ENCODE measurements at regions not wholly inside any gene's neighbourhood (a gene's known extent, or its start where the extent isn't known, plus 50 kb on each side); places are given as distances from the start of the nearest gene placed in this dataset.

DNA sequence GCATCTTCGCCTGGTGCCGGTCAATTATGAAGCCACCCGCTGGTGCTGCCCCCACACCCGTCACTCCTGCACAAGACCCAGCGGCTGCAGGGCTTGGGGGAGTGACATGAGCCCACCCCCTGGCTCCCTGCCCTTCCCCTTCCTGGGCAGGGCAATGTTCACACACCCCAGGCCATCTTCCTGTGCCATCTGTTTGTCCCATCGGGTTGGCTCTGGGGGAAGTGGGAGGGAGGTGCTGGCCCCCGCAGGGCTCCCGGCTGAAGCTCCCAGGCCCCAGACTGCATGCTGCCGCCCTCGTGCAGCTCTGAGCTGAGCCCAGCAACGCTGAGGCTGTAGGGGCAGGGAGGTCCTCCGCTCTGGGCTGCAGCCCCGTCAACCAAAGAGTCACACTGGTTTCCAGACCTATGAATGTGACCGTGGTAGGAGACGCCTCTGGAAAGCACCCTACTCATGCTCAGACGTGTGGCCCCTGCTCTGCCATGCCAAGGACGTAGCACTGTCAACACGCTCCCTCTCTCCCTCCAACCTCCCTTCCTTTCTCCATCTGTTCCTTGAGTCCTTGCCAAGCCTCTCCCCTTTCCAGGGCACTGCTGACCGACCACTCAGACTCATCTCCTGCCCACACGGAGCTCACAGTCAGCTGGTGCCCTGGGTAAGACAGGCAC lies 140.4 kb downstream of the ENGASE start:
- 35% methylated on average over 16 of the region's 20 CpGs for WGBS (ENCODE audit: insufficient coverage)
- Histone ChIP-seq H3K27me3 (ENCODE audit: control insufficient read depth, insufficient read depth, low read length) (peaks cover 74% of the 10 kb centered on the region), H3K9me3 (replicated peaks; ENCODE audit: control insufficient read depth, low read depth, low read length) (no peaks in the 10 kb centered on the region), H3K27ac (ENCODE audit: low read length) (no peak overlapping the region), H3K4me1 (ENCODE audit: control insufficient read depth, insufficient read depth, low read length) (peaks cover 9% of the 10 kb centered on the region), H3K36me3 (ENCODE audit: control insufficient read depth, insufficient read depth, low read length) (no peaks in the 10 kb centered on the region), H3K4me3 (ENCODE audit: low read length) (no peak overlapping the region)
- no peak for DNase-seq

DNA sequence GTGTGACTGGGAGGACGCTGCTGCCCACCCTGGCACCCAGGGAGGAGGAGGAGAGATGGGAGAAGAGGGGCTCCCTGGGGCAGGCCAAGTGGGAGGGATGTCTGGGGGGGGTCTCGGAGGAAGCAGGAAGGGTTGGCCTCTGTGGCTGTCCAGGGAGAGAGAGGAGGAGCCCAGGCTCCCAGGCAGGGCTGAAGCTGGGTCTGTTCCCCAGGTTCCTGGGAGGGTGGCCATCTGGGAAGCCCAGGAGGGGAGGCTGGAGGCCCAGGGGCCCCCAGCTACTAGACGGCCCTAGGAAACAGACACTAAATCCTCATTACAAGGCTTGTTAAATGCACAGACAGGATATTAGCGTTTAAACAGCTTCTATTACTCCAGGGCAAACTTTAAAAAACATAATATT lies 139.8 kb downstream of the ENGASE start:
- no peak overlapping the region for H3K4me3 ChIP-seq (ENCODE audit: low read length)
- peaks cover 70% of the 10 kb centered on the region for H3K27me3 ChIP-seq (ENCODE audit: control insufficient read depth, insufficient read depth, low read length)
- no peak overlapping the region for H3K27ac ChIP-seq (ENCODE audit: low read length)
- DNase-seq, result no peak
- H3K36me3 ChIP-seq (ENCODE audit: control insufficient read depth, insufficient read depth, low read length), result no peaks in the 10 kb centered on the region
- 39% methylated on average over 3 of the region's 4 CpGs for WGBS (ENCODE audit: insufficient coverage)
- no peaks in the 10 kb centered on the region for H3K9me3 ChIP-seq (replicated peaks; ENCODE audit: control insufficient read depth, low read depth, low read length)
- peaks cover 9% of the 10 kb centered on the region for H3K4me1 ChIP-seq (ENCODE audit: control insufficient read depth, insufficient read depth, low read length)

- Histone ChIP-seq H3K4me1 (ENCODE audit: control insufficient read depth, insufficient read depth, low read length) (peaks cover 9% of the 10 kb centered on the region), H3K36me3 (ENCODE audit: control insufficient read depth, insufficient read depth, low read length) (no peaks in the 10 kb centered on the region), H3K4me3 (ENCODE audit: low read length) (no peak overlapping the region), H3K9me3 (replicated peaks; ENCODE audit: control insufficient read depth, low read depth, low read length) (no peaks in the 10 kb centered on the region), H3K27me3 (ENCODE audit: control insufficient read depth, insufficient read depth, low read length) (peaks cover 63% of the 10 kb centered on the region), H3K27ac (ENCODE audit: low read length) (no peak overlapping the region)
- DNase-seq, result no peak
- WGBS (ENCODE audit: insufficient coverage), result 86% methylated on average over 6 of the region's 10 CpGs
Measured at GRCh38 chr17:79213305-79213704, 138.7 kb downstream of the ENGASE start.

- peaks cover 9% of the 10 kb centered on the region for H3K4me1 ChIP-seq (ENCODE audit: control insufficient read depth, insufficient read depth, low read length)
- peaks cover 63% of the 10 kb centered on the region for H3K27me3 ChIP-seq (ENCODE audit: control insufficient read depth, insufficient read depth, low read length)
- no peaks in the 10 kb centered on the region for H3K36me3 ChIP-seq (ENCODE audit: control insufficient read depth, insufficient read depth, low read length)
- WGBS (ENCODE audit: insufficient coverage), result 33% methylated on average over 8 of the region's 15 CpGs
- H3K4me3 ChIP-seq (ENCODE audit: low read length), result no peak overlapping the region
- no peak for DNase-seq
- H3K27ac ChIP-seq (ENCODE audit: low read length), result no peak overlapping the region
- H3K9me3 ChIP-seq (replicated peaks; ENCODE audit: control insufficient read depth, low read depth, low read length), result no peaks in the 10 kb centered on the region
Measured at GRCh38 chr17:79212149-79213087, 137.8 kb downstream of the ENGASE start.

- H3K9me3 ChIP-seq (replicated peaks; ENCODE audit: control insufficient read depth, low read depth, low read length), result no peaks in the 10 kb centered on the region
- 70% methylated on average over 23 of the region's 28 CpGs for WGBS (ENCODE audit: insufficient coverage)
- H3K4me1 ChIP-seq (ENCODE audit: control insufficient read depth, insufficient read depth, low read length), result peaks cover 9% of the 10 kb centered on the region
- no peak for DNase-seq
- peaks cover 66% of the 10 kb centered on the region for H3K27me3 ChIP-seq (ENCODE audit: control insufficient read depth, insufficient read depth, low read length)
- H3K4me3 ChIP-seq (ENCODE audit: low read length), result no peak overlapping the region
- H3K36me3 ChIP-seq (ENCODE audit: control insufficient read depth, insufficient read depth, low read length), result no peaks in the 10 kb centered on the region
- H3K27ac ChIP-seq (ENCODE audit: low read length), result no peak overlapping the region
Measured at GRCh38 chr17:79211061-79211770, 136.6 kb downstream of the ENGASE start.

- no peak for DNase-seq
- WGBS (ENCODE audit: insufficient coverage), result 93% methylated on average over 6 of the region's 10 CpGs
- no peak overlapping the region for H3K27ac ChIP-seq (ENCODE audit: low read length)
- peaks cover 67% of the 10 kb centered on the region for H3K27me3 ChIP-seq (ENCODE audit: control insufficient read depth, insufficient read depth, low read length)
- H3K9me3 ChIP-seq (replicated peaks; ENCODE audit: control insufficient read depth, low read depth, low read length), result no peaks in the 10 kb centered on the region
- no peak overlapping the region for H3K4me3 ChIP-seq (ENCODE audit: low read length)
- no peaks in the 10 kb centered on the region for H3K36me3 ChIP-seq (ENCODE audit: control insufficient read depth, insufficient read depth, low read length)
- peaks cover 9% of the 10 kb centered on the region for H3K4me1 ChIP-seq (ENCODE audit: control insufficient read depth, insufficient read depth, low read length)
Measured at GRCh38 chr17:79210638-79211037, 136.0 kb downstream of the ENGASE start.

DNA sequence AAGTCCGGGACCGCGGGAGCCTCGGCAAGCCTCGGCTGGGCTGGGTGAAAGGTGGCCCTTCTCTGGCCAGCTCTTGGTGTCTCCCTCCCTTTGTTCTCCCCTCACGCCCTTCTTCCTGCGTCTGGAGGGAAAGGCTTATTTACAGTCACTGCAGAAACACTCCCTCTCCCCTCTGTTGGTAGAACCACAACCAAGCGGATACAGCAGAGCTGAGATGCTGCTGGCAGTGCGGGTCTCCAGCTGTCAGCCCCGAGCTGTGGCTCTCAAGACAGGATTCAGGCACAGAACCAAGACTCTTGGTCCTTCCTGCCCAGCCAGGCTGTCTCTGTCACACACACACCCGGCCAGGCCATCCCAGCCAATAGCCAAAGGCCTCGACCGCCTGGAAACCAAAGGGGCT lies 133.3 kb downstream of the ENGASE start:
- DNase-seq, result no peak
- Histone ChIP-seq H3K27me3 (ENCODE audit: control insufficient read depth, insufficient read depth, low read length) (peaks cover 50% of the 10 kb centered on the region), H3K36me3 (ENCODE audit: control insufficient read depth, insufficient read depth, low read length) (no peaks in the 10 kb centered on the region), H3K4me3 (ENCODE audit: low read length) (no peak overlapping the region), H3K4me1 (ENCODE audit: control insufficient read depth, insufficient read depth, low read length) (peaks cover 6% of the 10 kb centered on the region), H3K9me3 (replicated peaks; ENCODE audit: control insufficient read depth, low read depth, low read length) (no peaks in the 10 kb centered on the region), H3K27ac (ENCODE audit: low read length) (no peak overlapping the region)
- WGBS (ENCODE audit: insufficient coverage), result 44% methylated on average over 10 of the region's 13 CpGs

DNA sequence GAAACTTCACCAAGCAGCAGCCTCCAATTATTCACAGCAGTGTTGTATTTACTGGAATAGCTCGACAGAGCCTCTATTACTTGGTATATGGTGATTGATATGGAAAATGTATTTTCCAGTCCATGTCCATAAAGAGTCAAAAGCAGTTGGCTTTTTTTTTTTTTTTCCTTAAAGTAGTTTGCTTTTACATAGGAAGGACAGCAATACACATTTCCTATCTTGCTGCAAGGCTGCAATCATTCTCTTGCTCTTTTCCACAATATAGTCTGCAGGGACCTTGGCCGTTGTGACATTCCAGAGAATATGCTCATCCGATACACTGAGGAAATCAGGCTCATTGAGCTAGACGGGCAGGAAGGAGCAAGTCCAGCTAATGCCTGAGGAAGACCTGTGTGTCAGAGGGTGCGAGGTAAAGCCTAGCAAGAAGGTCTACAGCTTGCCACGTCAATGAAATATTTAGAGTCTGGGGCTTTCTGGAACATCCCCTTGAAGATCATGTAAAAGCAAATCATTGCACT lies 131.1 kb downstream of the ENGASE start:
- H3K27me3 ChIP-seq (ENCODE audit: control insufficient read depth, insufficient read depth, low read length), result peaks cover 44% of the 10 kb centered on the region

GRCh38 chr17:79204261-79204660 lies 129.6 kb downstream of the ENGASE start:
- Histone ChIP-seq H3K27ac (ENCODE audit: low read length) (no peak overlapping the region), H3K9me3 (replicated peaks; ENCODE audit: control insufficient read depth, low read depth, low read length) (no peaks in the 10 kb centered on the region), H3K4me3 (ENCODE audit: low read length) (no peak overlapping the region), H3K36me3 (ENCODE audit: control insufficient read depth, insufficient read depth, low read length) (no peaks in the 10 kb centered on the region), H3K27me3 (ENCODE audit: control insufficient read depth, insufficient read depth, low read length) (peaks cover 46% of the 10 kb centered on the region), H3K4me1 (ENCODE audit: control insufficient read depth, insufficient read depth, low read length) (peaks cover 17% of the 10 kb centered on the region)
- no peak for DNase-seq
- WGBS (ENCODE audit: insufficient coverage), result 92% methylated on average over 18 of the region's 20 CpGs

More for the DNA sequence above, 131.1 kb downstream of the ENGASE start:
- Histone ChIP-seq H3K4me3 (ENCODE audit: low read length) (no peak overlapping the region), H3K36me3 (ENCODE audit: control insufficient read depth, insufficient read depth, low read length) (no peaks in the 10 kb centered on the region), H3K4me1 (ENCODE audit: control insufficient read depth, insufficient read depth, low read length) (peaks cover 17% of the 10 kb centered on the region), H3K9me3 (replicated peaks; ENCODE audit: control insufficient read depth, low read depth, low read length) (no peaks in the 10 kb centered on the region), H3K27ac (ENCODE audit: low read length) (no peak overlapping the region)
- no peak for DNase-seq
- WGBS (ENCODE audit: insufficient coverage), result 50% methylated on average over 2 of the region's 6 CpGs

DNA sequence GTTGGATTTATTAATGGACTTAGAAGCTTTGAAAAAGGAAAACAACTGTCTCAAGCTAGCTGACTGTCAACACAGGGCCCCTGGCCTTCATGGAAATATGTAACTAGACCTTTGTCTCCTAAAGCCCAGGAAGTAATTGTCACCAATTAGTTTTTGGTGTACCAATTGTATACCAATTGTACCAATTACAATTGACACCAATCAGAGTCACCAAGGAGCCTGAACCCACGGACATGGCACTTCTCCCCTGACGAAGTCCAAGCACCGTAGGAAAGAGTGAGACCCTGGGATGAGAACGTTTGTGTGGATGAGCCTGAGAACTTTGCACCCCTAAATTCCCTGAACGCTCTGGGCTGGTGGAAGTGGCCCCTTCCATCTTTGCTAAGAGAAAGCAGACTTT lies 129.0 kb downstream of the ENGASE start:
- Histone ChIP-seq H3K4me1 (ENCODE audit: control insufficient read depth, insufficient read depth, low read length) (peaks cover 17% of the 10 kb centered on the region), H3K27ac (ENCODE audit: low read length) (no peak overlapping the region), H3K4me3 (ENCODE audit: low read length) (no peak overlapping the region), H3K27me3 (ENCODE audit: control insufficient read depth, insufficient read depth, low read length) (peaks cover 47% of the 10 kb centered on the region), H3K36me3 (ENCODE audit: control insufficient read depth, insufficient read depth, low read length) (no peaks in the 10 kb centered on the region), H3K9me3 (replicated peaks; ENCODE audit: control insufficient read depth, low read depth, low read length) (no peaks in the 10 kb centered on the region)
- no peak for DNase-seq
- 100% methylated on average over 2 of the region's 5 CpGs for WGBS (ENCODE audit: insufficient coverage)

All from muscle of leg (tissue), 3 donors.